PC-3 (cell line): ENCODE measurements at regions not wholly inside any gene's neighbourhood (a gene's known extent, or its start where the extent isn't known, plus 50 kb on each side); places are given as distances from the start of the nearest gene placed in this dataset.

Experiments used
- ATAC-seq: fragments of 200-7000 bp; cut with Tn5 transposase; 2 replicates; pipeline ENCODE4 v1.9.1; 2020; ENCODE audit warnings: mild to moderate bottlenecking, moderate library complexity
- BruUV-seq: library from RNA; stranded (reverse); fragments of 400-500 nt; replicated peaks from 2 replicates; lab custom pipeline; 2021; lab: Mats Ljungman, UMichigan
- CTCF ChIA-PET: fragments of 300-600 bp; sonication (Branson Sonifier 250); formaldehyde crosslinking; loops from one replicate; lab custom pipeline; 2022; ENCODE audit warnings: antibody characterized with exemption; lab: Charles Lee
- POLR2A ChIA-PET: fragments of 300-600 bp; sonication (Branson Sonifier 250); formaldehyde crosslinking; loops from one replicate; lab custom pipeline; 2022; ENCODE audit warnings: antibody characterized with exemption; ENCODE audit not compliant: unreplicated experiment; lab: Charles Lee
- DNase-seq: peaks from one replicate; pipeline ENCODE4 v3.0.0-alpha.2; 2015
- H2AFZ ChIP-seq: fragments of 300-600 bp; sonication (generic); 2 replicates; pipeline ENCODE4 v1.6.0; 2016; ENCODE audit warnings: antibody characterized with exemption, low read length
- H3F3A ChIP-seq: fragments of 300-600 bp; sonication (generic); one replicate; pipeline ENCODE4 v1.6.0; 2017; ENCODE audit warnings: antibody characterized with exemption, low read length, control low read depth, mild to moderate bottlenecking; ENCODE audit not compliant: unreplicated experiment
- H3K27ac ChIP-seq: fragments of 300-600 bp; sonication (generic); 2 replicates; pipeline ENCODE4 v1.5.1; 2016; ENCODE audit warnings: mild to moderate bottlenecking, low read length
- H3K27me3 ChIP-seq: fragments of 300-600 bp; sonication (generic); 2 replicates; pipeline ENCODE4 v1.6.1; 2016; ENCODE audit warnings: low read length, mixed read lengths
- H3K36me3 ChIP-seq: fragments of 300-600 bp; sonication (generic); 2 replicates; pipeline ENCODE4 v1.6.1; 2016; ENCODE audit warnings: low read depth, mixed run types, low read length, mixed read lengths
- H3K4me1 ChIP-seq: fragments of 300-600 bp; sonication (generic); 2 replicates; pipeline ENCODE4 v1.5.1; 2016; ENCODE audit warnings: low read length; ENCODE audit not compliant: insufficient read depth
- H3K4me2 ChIP-seq: fragments of 300-600 bp; sonication (generic); 2 replicates; pipeline ENCODE4 v1.6.0; 2016; ENCODE audit warnings: low read length
- H3K4me3 ChIP-seq: fragments of 300-600 bp; sonication (generic); 2 replicates; pipeline ENCODE4 v1.5.1; 2016; ENCODE audit warnings: mild to moderate bottlenecking, low read length, mixed read lengths
- H3K79me2 ChIP-seq: fragments of 300-600 bp; sonication (generic); 2 replicates; pipeline ENCODE4 v1.6.1; 2017; ENCODE audit warnings: low read length, mixed read lengths
- H3K9ac ChIP-seq: fragments of 300-600 bp; sonication (generic); 2 replicates; pipeline ENCODE4 v1.6.0; 2016; ENCODE audit warnings: mild to moderate bottlenecking, low read length
- H3K9me2 ChIP-seq: fragments of 300-600 bp; sonication (generic); replicated peaks from 2 replicates; pipeline ENCODE4 v1.6.1; 2016; ENCODE audit warnings: mixed run types, low read length, mixed read lengths
- H3K9me3 ChIP-seq: fragments of 300-600 bp; sonication (generic); 2 replicates; pipeline ENCODE4 v1.6.1; 2016; ENCODE audit warnings: low read length, mixed read lengths
- H4K20me1 ChIP-seq: fragments of 300-600 bp; sonication (generic); 2 replicates; pipeline ENCODE4 v1.6.1; 2016; ENCODE audit warnings: low read length, mixed read lengths
- EZH2 ChIP-seq: fragments of 300-600 bp; sonication (generic); IDR thresholded peaks from one replicate; pipeline ENCODE4 v1.6.1; 2017; ENCODE audit warnings: antibody characterized with exemption, mild to moderate bottlenecking, low read length; ENCODE audit not compliant: unreplicated experiment
- EZH2phosphoT487 ChIP-seq: fragments of 300-600 bp; sonication (generic); IDR thresholded peaks from 2 replicates; pipeline ENCODE4 v1.6.1; 2018; ENCODE audit warnings: mild to moderate bottlenecking, antibody characterized with exemption, low read length, borderline replicate concordance
- intact Hi-C: fragments of 100-400 bp; cut with micrococcal nuclease; formaldehyde crosslinking; loops from 2 replicates; pipeline ENCODE4 v1.9.0; 2023
- TF ChIP-seq, protein P1 (sequence below): fragments of 300-600 bp; sonication (generic); conservative IDR thresholded peaks from 2 replicates; pipeline ENCODE4 v1.5.1; 2017; ENCODE audit warnings: antibody characterized with exemption, low read depth, mild to moderate bottlenecking, low read length

DNA sequence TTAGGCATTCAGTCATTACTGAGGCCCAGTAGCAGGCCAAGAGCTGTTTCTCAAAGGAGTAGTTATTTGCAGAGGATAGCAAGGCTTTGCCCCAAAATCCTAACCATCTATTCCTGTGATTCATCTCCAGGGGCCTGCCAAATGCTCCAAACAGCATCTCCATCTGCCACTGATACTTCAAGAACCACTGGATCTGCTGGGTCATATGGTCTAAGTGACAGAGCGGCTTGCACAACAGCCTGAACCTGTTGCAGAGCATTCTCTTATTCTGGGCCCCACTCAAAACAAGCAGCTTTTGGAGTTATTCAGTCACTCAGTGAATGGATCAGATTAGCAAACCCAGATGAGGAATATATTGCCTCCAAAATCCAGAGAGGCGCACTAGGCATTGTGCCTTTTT is 68.8 kb upstream of the ALDH1A3 start:
- intact Hi-C loops, result no loop called here
- no TSS peak for BruUV-seq
- Histone ChIP-seq H3K4me3 (no peak overlapping the region), H3K36me3 (no peaks in the 10 kb centered on the region), H3K4me2 (no peak overlapping the region), H3K9me3 (0 out of 2 replicates have a peak, but pooled peaks cover 3% of the 10 kb centered on the region), H3K9me2 (no peaks in the 10 kb centered on the region), H3F3A (no peaks in the 10 kb centered on the region), H3K4me1 (peaks cover 6% of the 10 kb centered on the region; the same call in 1 of the 2 replicates), H3K27ac (no peak overlapping the region), H3K79me2 (no peaks in the 10 kb centered on the region), H3K9ac (no peak overlapping the region), H2AFZ (no peak overlapping the region), H4K20me1 (no peaks in the 10 kb centered on the region), H3K27me3 (no peaks in the 10 kb centered on the region)
- no peak for ATAC-seq
- ChIA-PET POLR2A (no interaction called here), CTCF (no interaction called here)
- DNase-seq, result no peak
- TF ChIP-seq, protein P1, sequence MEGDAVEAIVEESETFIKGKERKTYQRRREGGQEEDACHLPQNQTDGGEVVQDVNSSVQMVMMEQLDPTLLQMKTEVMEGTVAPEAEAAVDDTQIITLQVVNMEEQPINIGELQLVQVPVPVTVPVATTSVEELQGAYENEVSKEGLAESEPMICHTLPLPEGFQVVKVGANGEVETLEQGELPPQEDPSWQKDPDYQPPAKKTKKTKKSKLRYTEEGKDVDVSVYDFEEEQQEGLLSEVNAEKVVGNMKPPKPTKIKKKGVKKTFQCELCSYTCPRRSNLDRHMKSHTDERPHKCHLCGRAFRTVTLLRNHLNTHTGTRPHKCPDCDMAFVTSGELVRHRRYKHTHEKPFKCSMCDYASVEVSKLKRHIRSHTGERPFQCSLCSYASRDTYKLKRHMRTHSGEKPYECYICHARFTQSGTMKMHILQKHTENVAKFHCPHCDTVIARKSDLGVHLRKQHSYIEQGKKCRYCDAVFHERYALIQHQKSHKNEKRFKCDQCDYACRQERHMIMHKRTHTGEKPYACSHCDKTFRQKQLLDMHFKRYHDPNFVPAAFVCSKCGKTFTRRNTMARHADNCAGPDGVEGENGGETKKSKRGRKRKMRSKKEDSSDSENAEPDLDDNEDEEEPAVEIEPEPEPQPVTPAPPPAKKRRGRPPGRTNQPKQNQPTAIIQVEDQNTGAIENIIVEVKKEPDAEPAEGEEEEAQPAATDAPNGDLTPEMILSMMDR, result no peak
- no peak for TF ChIP-seq EZH2phosphoT487

DNA sequence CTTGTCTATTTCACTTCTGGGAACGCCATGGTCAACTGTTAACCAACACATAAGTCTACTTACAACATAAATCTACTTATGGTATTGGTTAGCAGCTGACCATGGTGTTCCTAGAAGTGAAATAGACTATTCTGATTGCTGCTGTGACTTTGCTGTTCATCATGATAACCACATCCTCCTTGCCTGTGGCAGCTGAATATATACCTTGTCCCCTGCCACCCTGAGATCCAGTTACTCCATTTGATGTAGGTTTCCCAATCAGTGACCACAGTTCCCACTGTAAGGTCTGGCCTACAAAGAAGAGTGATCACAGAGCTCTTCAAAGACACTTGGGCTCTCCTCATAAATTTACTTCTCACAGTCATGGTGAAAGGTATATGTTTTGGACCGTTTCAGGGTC is 66.8 kb upstream of the ALDH1A3 start:
- no peak overlapping the region for H2AFZ ChIP-seq
- H3F3A ChIP-seq, result no peaks in the 10 kb centered on the region
- no peak overlapping the region for H3K27ac ChIP-seq
- TF ChIP-seq, protein P1, result no peak
- TF ChIP-seq EZH2 (no peak), EZH2phosphoT487 (no peak)
- no peak for DNase-seq
- no peak overlapping the region for H3K4me2 ChIP-seq
- ChIA-PET POLR2A (no interaction called here), CTCF (no interaction called here)
- H3K9me3 ChIP-seq, result 0 out of 2 replicates have a peak, but pooled peaks cover 5% of the 10 kb centered on the region
- H3K9me2 ChIP-seq, result no peaks in the 10 kb centered on the region
- intact Hi-C loops, result no loop called here
- no peaks in the 10 kb centered on the region for H4K20me1 ChIP-seq
- ATAC-seq, result no peak
- no peak overlapping the region for H3K9ac ChIP-seq
- no TSS peak for BruUV-seq
- H3K27me3 ChIP-seq, result no peaks in the 10 kb centered on the region
- no peaks in the 10 kb centered on the region for H3K79me2 ChIP-seq
- no peak overlapping the region for H3K4me3 ChIP-seq
- peaks cover 6% of the 10 kb centered on the region; the same call in 1 of the 2 replicates for H3K4me1 ChIP-seq
- H3K36me3 ChIP-seq, result no peaks in the 10 kb centered on the region

- no peaks in the 10 kb centered on the region for H3K36me3 ChIP-seq
- no peak for TF ChIP-seq EZH2
- TF ChIP-seq, protein P1, result no peak
- no peak for TF ChIP-seq EZH2phosphoT487
- no peaks in the 10 kb centered on the region for H3K27me3 ChIP-seq
- DNase-seq (peak; percentile 53), ATAC-seq (peak; percentile 43; the same call in 1 of the 2 replicates)
- no peaks in the 10 kb centered on the region for H4K20me1 ChIP-seq
- no TSS peak for BruUV-seq
- ChIA-PET POLR2A (no interaction called here), CTCF (no interaction called here)
- no peak overlapping the region for H2AFZ ChIP-seq
- H3K27ac ChIP-seq, result 0 out of 2 replicates have a peak overlapping the region, but pooled peaks have one; percentile 21
- no peak overlapping the region for H3K4me3 ChIP-seq
- intact Hi-C loops, result no loop called here
- no peaks in the 10 kb centered on the region for H3K79me2 ChIP-seq
- H3K9me2 ChIP-seq, result no peaks in the 10 kb centered on the region
- no peaks in the 10 kb centered on the region for H3K4me1 ChIP-seq
- H3K9ac ChIP-seq, result no peak overlapping the region
- H3K9me3 ChIP-seq, result 0 out of 2 replicates have a peak, but pooled peaks cover 5% of the 10 kb centered on the region
- no peaks in the 10 kb centered on the region for H3F3A ChIP-seq
- H3K4me2 ChIP-seq, result no peak overlapping the region
Measured at GRCh38 chr15:100818927-100819326, 60.7 kb upstream of the ALDH1A3 start.
